Vagina (tissue), 2 donors: ENCODE measurements at regions not wholly inside any gene's neighbourhood (a gene's known extent, or its start where the extent isn't known, plus 50 kb on each side); places are given as distances from the start of the nearest gene placed in this dataset.

Source experiments
- DNase-seq, 2 donors: peaks; one replicate each; pipeline ENCODE4 v3.0.0-alpha.2; 2017; ENCODE audit errors: extremely low spot score in 2 of 2
- H3K27ac ChIP-seq: fragments of 200-600 bp; sonication (generic); one replicate; pipeline ENCODE4 v1.5.1; 2019
- H3K27me3 ChIP-seq: fragments of 200-600 bp; sonication (generic); one replicate; pipeline ENCODE4 v1.5.1; 2019
- H3K36me3 ChIP-seq, 2 donors: fragments of 200-600 bp; sonication (generic); one replicate each; pipeline ENCODE4 v1.5.1; 2017 to 2019
- H3K4me1 ChIP-seq: fragments of 200-600 bp; sonication (generic); one replicate; pipeline ENCODE4 v1.5.1; 2019
- H3K4me3 ChIP-seq, 2 donors: fragments of 200-600 bp; sonication (generic); 1 replicate in 1 of 2; 2 replicates in 1 of 2; pipeline ENCODE4 v1.5.1; 2016 to 2019
- H3K9me3 ChIP-seq: fragments of 200-600 bp; sonication (generic); one replicate; pipeline ENCODE4 v1.5.1; 2019
- CTCF ChIP-seq, 3 experiments: fragments of 450-650 bp in 2 of 3; fragments of 200-600 bp in 1 of 3; sonication (generic) in 1 of 3; IDR thresholded peaks; one replicate each; pipeline ENCODE4 v1.5.1; 2017 to 2019; ENCODE audit warnings: antibody characterized with exemption in 3 of 3, mild to moderate bottlenecking in 2 of 3, moderate library complexity in 2 of 3
- POLR2A ChIP-seq, 2 donors: fragments of 450-650 bp; IDR thresholded peaks; one replicate each; pipeline ENCODE4 v1.6.1; 2017; ENCODE audit warnings: antibody characterized with exemption in 2 of 2, mild to moderate bottlenecking in 2 of 2, moderate library complexity in 2 of 2
- POLR2AphosphoS5 ChIP-seq, 2 donors: sonication (generic); formaldehyde crosslinking; IDR thresholded peaks; one replicate each; pipeline ENCODE4 v1.9.0; 2017; ENCODE audit warnings: antibody characterized with exemption in 2 of 2, mild to moderate bottlenecking in 2 of 2, low read depth in 1 of 2; ENCODE audit not compliant: insufficient read depth in 1 of 2
- intact Hi-C: fragments of 100-400 bp; cut with DNase I; formaldehyde crosslinking; loops from one replicate; pipeline ENCODE4 v1.15.1; 2023

GRCh38 chr2:41068740-41069139, 616.9 kb upstream of the SLC8A1 start:
- Histone ChIP-seq H3K4me1 (no peaks in the 10 kb centered on the region), H3K36me3 (no peaks in the 10 kb centered on the region), H3K4me3 (no peak overlapping the region), H3K9me3 (no peaks in the 10 kb centered on the region), H3K27ac (no peak overlapping the region), H3K27me3 (no peaks in the 10 kb centered on the region)
- DNase-seq, result no peak
- TF ChIP-seq CTCF (IDR thresholded peaks at IDR 0.05), result no peak
- no peak for TF ChIP-seq POLR2A (IDR thresholded peaks at IDR 0.05)
- no peak for TF ChIP-seq POLR2AphosphoS5 (IDR thresholded peaks at IDR 0.05; ENCODE audit: insufficient read depth in 1 of 2, low read depth in 1 of 2)
- intact Hi-C loops, result no loop called here

- H3K27ac ChIP-seq, result no peak overlapping the region
- TF ChIP-seq CTCF (IDR thresholded peaks at IDR 0.05) (no peak), POLR2AphosphoS5 (IDR thresholded peaks at IDR 0.05; ENCODE audit: insufficient read depth in 1 of 2, low read depth in 1 of 2) (no peak), POLR2A (IDR thresholded peaks at IDR 0.05) (no peak)
- H3K4me1 ChIP-seq, result no peaks in the 10 kb centered on the region
- intact Hi-C loops, result no loop called here
- no peak overlapping the region for H3K4me3 ChIP-seq
- no peaks in the 10 kb centered on the region for H3K9me3 ChIP-seq
- no peaks in the 10 kb centered on the region for H3K36me3 ChIP-seq
- H3K27me3 ChIP-seq, result no peaks in the 10 kb centered on the region
- no peak for DNase-seq
Observed at GRCh38 chr2:41078341-41078740, 626.5 kb upstream of the SLC8A1 start.

DNA sequence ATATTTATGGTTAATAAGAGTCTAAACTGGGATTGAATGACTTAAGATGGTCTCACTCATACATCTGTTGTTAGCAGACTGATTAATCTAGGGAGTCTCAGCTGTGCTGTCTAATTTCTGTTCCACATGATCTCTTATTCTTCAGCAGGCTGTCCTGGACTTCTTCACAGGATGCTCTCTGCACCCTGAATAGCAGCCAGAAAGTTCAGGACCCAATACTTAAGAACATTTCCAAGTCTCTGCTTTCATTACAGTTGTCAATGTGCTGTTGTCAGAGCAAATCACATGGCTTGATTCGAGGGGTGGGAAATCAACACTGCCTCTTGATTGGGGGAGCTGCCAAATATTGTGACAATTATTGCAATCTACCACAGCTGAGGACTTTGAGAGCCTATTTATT, 627.1 kb upstream of the SLC8A1 start:
- no peaks in the 10 kb centered on the region for H3K27me3 ChIP-seq
- no peak overlapping the region for H3K4me3 ChIP-seq
- intact Hi-C loops, result no loop called here
- no peak for DNase-seq
- no peaks in the 10 kb centered on the region for H3K4me1 ChIP-seq
- TF ChIP-seq POLR2A (IDR thresholded peaks at IDR 0.05) (no peak), POLR2AphosphoS5 (IDR thresholded peaks at IDR 0.05; ENCODE audit: insufficient read depth in 1 of 2, low read depth in 1 of 2) (no peak), CTCF (IDR thresholded peaks at IDR 0.05) (no peak)
- no peaks in the 10 kb centered on the region for H3K36me3 ChIP-seq
- H3K27ac ChIP-seq, result no peak overlapping the region
- no peaks in the 10 kb centered on the region for H3K9me3 ChIP-seq

DNA sequence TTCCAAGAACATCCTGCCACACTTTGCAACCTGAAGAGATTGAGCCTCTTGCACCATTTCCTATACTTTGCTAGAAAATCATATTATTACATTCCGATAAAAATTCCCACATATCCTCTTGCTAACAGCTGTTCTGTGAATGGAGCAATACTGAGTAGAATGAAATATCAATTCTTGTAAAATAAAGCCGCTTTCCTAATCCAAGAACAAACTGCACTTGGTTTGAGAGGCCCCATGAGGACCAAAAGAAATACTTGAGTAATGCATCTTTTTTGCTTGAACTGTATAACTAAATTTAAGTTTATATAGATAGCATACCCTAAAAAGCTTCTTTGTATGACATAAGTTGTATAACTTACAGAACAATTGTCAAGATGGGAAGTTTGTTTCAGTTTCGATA, 632.4 kb upstream of the SLC8A1 start:
- intact Hi-C loops, result no loop called here
- no peaks in the 10 kb centered on the region for H3K9me3 ChIP-seq
- no peaks in the 10 kb centered on the region for H3K36me3 ChIP-seq
- no peaks in the 10 kb centered on the region for H3K27me3 ChIP-seq
- no peak overlapping the region for H3K27ac ChIP-seq
- H3K4me3 ChIP-seq, result no peak overlapping the region
- no peak for DNase-seq
- no peaks in the 10 kb centered on the region for H3K4me1 ChIP-seq
- TF ChIP-seq POLR2AphosphoS5 (IDR thresholded peaks at IDR 0.05; ENCODE audit: insufficient read depth in 1 of 2, low read depth in 1 of 2) (no peak), CTCF (IDR thresholded peaks at IDR 0.05) (no peak), POLR2A (IDR thresholded peaks at IDR 0.05) (no peak)

DNA sequence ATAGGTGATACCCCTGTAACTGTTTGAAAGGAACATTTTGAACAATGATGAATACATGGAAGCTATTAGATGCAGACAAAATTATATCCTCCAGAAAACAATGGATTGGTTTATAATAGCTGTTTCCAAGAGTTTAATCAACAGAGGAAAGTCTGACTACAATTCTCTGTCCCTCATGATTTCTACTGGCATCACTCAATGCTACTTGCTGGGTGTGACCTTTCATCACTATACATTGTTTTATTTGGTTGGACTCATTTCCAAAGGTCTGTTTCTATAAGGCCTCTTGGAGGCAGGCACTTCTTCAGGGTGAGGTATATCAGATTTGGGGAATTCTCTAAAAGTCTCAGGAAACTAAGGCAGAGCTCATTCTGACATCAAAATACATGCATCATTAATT, 636.1 kb upstream of the SLC8A1 start:
- intact Hi-C loops, result no loop called here
- Histone ChIP-seq H3K4me3 (no peak overlapping the region), H3K4me1 (no peaks in the 10 kb centered on the region), H3K9me3 (no peaks in the 10 kb centered on the region), H3K27me3 (no peaks in the 10 kb centered on the region), H3K27ac (no peak overlapping the region), H3K36me3 (no peaks in the 10 kb centered on the region)
- no peak for TF ChIP-seq POLR2AphosphoS5 (IDR thresholded peaks at IDR 0.05; ENCODE audit: insufficient read depth in 1 of 2, low read depth in 1 of 2)
- TF ChIP-seq CTCF (IDR thresholded peaks at IDR 0.05), result no peak
- TF ChIP-seq POLR2A (IDR thresholded peaks at IDR 0.05), result no peak
- no peak for DNase-seq
